ENCODE measurements at regions not wholly inside any gene's neighbourhood (a gene's known extent, or its start where the extent isn't known, plus 50 kb on each side); places are given as distances from the start of the nearest gene placed in this dataset.
A peak's percentile ranks its signal among the peaks of the same experiment; 100 is the strongest.

- DNase-seq (ENCODE audit: low spot score): no peak
These were observed 426.0 kb upstream of the RARB start for GRCh38 chr3:25002052-25002451.

GRCh38 chr3:25007974-25008658, 419.9 kb upstream of the RARB start:
- DNase-seq (ENCODE audit: low spot score): no peak

GRCh38 chr3:25009665-25010064, 418.4 kb upstream of the RARB start:
- DNase-seq (ENCODE audit: low spot score): no peak

- no peak for DNase-seq (ENCODE audit: low spot score)
These were observed 412.5 kb upstream of the RARB start for GRCh38 chr3:25015599-25015998.

- no peak for DNase-seq (ENCODE audit: low spot score)
These were observed 409.2 kb upstream of the RARB start for GRCh38 chr3:25018909-25019308.

- DNase-seq (ENCODE audit: low spot score): no peak
These were observed 408.6 kb upstream of the RARB start for GRCh38 chr3:25019506-25019905.

- no peak for DNase-seq (ENCODE audit: low spot score)
These were observed 406.2 kb upstream of the RARB start for GRCh38 chr3:25021816-25022215.

- no peak for DNase-seq (ENCODE audit: low spot score)
These were observed 404.2 kb upstream of the RARB start for GRCh38 chr3:25023876-25024275.

GRCh38 chr3:25025236-25025635, 402.8 kb upstream of the RARB start:
- no peak for DNase-seq (ENCODE audit: low spot score)

GRCh38 chr3:25027650-25028049, 400.4 kb upstream of the RARB start:
- DNase-seq (ENCODE audit: low spot score): no peak

GRCh38 chr3:25029820-25030219, 398.2 kb upstream of the RARB start:
- no peak for DNase-seq (ENCODE audit: low spot score)

- DNase-seq (ENCODE audit: low spot score): no peak
These were observed 395.7 kb upstream of the RARB start for GRCh38 chr3:25032344-25032743.

- DNase-seq (ENCODE audit: low spot score): peak; percentile 33
These were observed 394.5 kb upstream of the RARB start for GRCh38 chr3:25033407-25034029.

- no peak for DNase-seq (ENCODE audit: low spot score)
These were observed 392.5 kb upstream of the RARB start for GRCh38 chr3:25035526-25035925.

- no peak for DNase-seq (ENCODE audit: low spot score)
These were observed 391.4 kb upstream of the RARB start for GRCh38 chr3:25036633-25037032.

GRCh38 chr3:25037049-25037547, 391.0 kb upstream of the RARB start:
- DNase-seq (ENCODE audit: low spot score): no peak

- no peak for DNase-seq (ENCODE audit: low spot score)
These were observed 389.8 kb upstream of the RARB start for GRCh38 chr3:25038271-25038670.

GRCh38 chr3:25038922-25039321, 389.1 kb upstream of the RARB start:
- no peak for DNase-seq (ENCODE audit: low spot score)

GRCh38 chr3:25040748-25041147, 387.3 kb upstream of the RARB start:
- DNase-seq (ENCODE audit: low spot score): no peak

- DNase-seq (ENCODE audit: low spot score): no peak
These were observed 386.0 kb upstream of the RARB start for GRCh38 chr3:25041871-25042584.

- no peak for DNase-seq (ENCODE audit: low spot score)
These were observed 384.9 kb upstream of the RARB start for GRCh38 chr3:25043177-25043576.

GRCh38 chr3:25043749-25044148, 384.3 kb upstream of the RARB start:
- no peak for DNase-seq (ENCODE audit: low spot score)

All from HuH-7.5 (cell line).